Peyer's patch (tissue), 4 donors: ENCODE measurements at regions not wholly inside any gene's neighbourhood (a gene's known extent, or its start where the extent isn't known, plus 50 kb on each side); places are given as distances from the start of the nearest gene placed in this dataset.

ENCODE experiments used
- DNase-seq, 3 donors: peaks; one replicate each; pipeline ENCODE4 v3.0.0-alpha.2; 2017 to 2019
- H3K27ac ChIP-seq, 4 donors: fragments of 200-600 bp; sonication (generic); one replicate each; pipeline ENCODE4 v1.5.1; 2016 to 2019
- H3K27me3 ChIP-seq, 2 donors: fragments of 200-600 bp; sonication (generic); one replicate each; pipeline ENCODE4 v1.5.1; 2019
- H3K36me3 ChIP-seq, 3 donors: fragments of 200-600 bp; sonication (generic); one replicate each; pipeline ENCODE4 v1.5.1; 2016 to 2019
- H3K4me1 ChIP-seq, 4 donors: fragments of 200-600 bp; sonication (generic); one replicate each; pipeline ENCODE4 v1.5.1; 2016 to 2019
- H3K4me3 ChIP-seq, 4 donors: fragments of 200-600 bp; sonication (generic); 1 replicate in 3 of 4; 2 replicates in 1 of 4; pipeline ENCODE4 v1.5.1; 2016 to 2019; ENCODE audit warnings: mild to moderate bottlenecking in 1 of 4
- H3K9me3 ChIP-seq, 4 donors: fragments of 200-600 bp; sonication (generic); one replicate each; pipeline ENCODE4 v1.5.1; 2016 to 2019; ENCODE audit warnings: mild to moderate bottlenecking in 1 of 4
- POLR2A ChIP-seq, 2 donors: fragments of 450-650 bp; IDR thresholded peaks; one replicate each; pipeline ENCODE4 v1.5.1; 2017; ENCODE audit warnings: antibody characterized with exemption in 2 of 2, mild to moderate bottlenecking in 2 of 2, moderate library complexity in 2 of 2
- TF ChIP-seq, protein P1 (sequence below), 6 experiments: fragments of 450-650 bp in 4 of 6; fragments of 200-600 bp in 2 of 6; sonication (generic) in 1 of 6; IDR thresholded peaks; one replicate each; pipeline ENCODE4 v1.5.1; 2017 to 2019; ENCODE audit warnings: antibody characterized with exemption in 6 of 6, mild to moderate bottlenecking in 3 of 6, moderate library complexity in 1 of 6

DNA sequence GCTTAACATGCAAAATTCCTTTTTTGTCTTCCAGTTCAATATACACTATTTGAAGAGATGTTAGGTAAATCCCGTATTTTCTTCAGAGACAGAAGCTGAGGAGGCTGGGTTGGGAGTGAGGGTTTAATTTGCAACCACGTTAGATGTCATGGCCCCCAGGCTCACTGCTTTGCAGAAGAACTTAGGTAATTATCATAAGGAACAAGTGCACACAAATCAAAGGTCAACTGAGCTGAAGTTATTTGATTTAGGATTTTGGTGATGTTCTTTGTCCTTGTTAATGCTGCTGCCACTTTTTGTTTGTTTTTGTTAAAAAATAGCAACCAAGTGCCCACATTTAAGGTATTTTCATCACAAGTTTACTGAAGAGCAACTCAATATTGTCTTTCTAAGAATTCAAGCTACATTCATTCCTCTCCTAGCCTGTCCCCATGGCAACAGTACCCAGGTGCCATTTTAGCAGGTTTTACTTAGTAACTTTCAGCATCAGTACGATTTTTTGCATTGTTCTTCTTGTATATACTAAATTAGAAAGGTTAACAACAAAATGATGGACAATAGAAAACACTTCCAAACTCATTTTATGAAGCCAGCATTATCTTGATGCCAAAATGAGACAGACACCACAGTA lies 62.9 kb upstream of the NDUFV2 start:
- Histone ChIP-seq H3K27me3 (no peaks in the 10 kb centered on the region), H3K27ac (no peak overlapping the region), H3K36me3 (no peaks in the 10 kb centered on the region), H3K9me3 (no peaks in the 10 kb centered on the region), H3K4me1 (no peaks in the 10 kb centered on the region), H3K4me3 (no peak overlapping the region)
- TF ChIP-seq POLR2A (IDR thresholded peaks at IDR 0.05), result no peak
- TF ChIP-seq, protein P1, sequence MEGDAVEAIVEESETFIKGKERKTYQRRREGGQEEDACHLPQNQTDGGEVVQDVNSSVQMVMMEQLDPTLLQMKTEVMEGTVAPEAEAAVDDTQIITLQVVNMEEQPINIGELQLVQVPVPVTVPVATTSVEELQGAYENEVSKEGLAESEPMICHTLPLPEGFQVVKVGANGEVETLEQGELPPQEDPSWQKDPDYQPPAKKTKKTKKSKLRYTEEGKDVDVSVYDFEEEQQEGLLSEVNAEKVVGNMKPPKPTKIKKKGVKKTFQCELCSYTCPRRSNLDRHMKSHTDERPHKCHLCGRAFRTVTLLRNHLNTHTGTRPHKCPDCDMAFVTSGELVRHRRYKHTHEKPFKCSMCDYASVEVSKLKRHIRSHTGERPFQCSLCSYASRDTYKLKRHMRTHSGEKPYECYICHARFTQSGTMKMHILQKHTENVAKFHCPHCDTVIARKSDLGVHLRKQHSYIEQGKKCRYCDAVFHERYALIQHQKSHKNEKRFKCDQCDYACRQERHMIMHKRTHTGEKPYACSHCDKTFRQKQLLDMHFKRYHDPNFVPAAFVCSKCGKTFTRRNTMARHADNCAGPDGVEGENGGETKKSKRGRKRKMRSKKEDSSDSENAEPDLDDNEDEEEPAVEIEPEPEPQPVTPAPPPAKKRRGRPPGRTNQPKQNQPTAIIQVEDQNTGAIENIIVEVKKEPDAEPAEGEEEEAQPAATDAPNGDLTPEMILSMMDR (IDR thresholded peaks at IDR 0.05), result no peak
- no peak for DNase-seq

DNA sequence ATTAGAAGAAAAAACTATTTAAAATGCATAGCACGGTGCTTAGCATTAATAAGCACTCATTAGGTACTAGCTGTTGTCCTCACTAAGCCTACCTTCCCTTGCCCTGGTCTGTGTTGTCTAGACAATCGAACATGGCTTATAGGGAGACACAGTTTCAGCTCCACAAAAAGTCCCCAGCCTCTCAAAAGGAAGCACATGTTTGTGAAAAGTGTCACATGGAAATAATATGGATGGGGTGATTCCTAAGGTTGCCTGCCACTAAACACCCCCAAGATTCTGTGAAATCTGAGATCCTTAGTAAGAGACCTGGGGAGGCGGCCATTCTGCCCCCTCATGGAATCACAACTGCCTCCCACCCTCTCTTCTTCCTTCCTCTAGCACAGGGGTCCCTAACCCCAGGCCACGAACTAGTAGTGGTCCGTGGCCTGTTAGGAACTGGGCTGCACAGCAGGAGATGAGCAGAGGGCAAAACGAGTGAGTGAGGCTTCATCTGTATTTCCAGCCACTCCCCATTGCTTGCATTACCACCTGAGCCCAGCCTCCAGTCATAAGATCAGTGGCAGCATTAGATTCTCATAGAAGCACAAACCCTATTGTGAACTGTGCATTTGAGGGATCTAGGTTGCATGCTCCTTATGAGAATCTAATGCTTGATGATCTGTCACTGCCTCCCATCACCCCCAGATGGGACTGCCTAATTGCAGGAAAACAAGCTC lies 59.6 kb upstream of the NDUFV2 start:
- DNase-seq, result no peak
- no peaks in the 10 kb centered on the region for H3K36me3 ChIP-seq
- H3K27me3 ChIP-seq, result no peaks in the 10 kb centered on the region
- H3K4me3 ChIP-seq, result no peak overlapping the region
- H3K27ac ChIP-seq, result no peak overlapping the region
- H3K9me3 ChIP-seq, result no peaks in the 10 kb centered on the region
- no peak for TF ChIP-seq POLR2A (IDR thresholded peaks at IDR 0.05)
- TF ChIP-seq, protein P1 (IDR thresholded peaks at IDR 0.05), result no peak
- H3K4me1 ChIP-seq, result no peaks in the 10 kb centered on the region

DNA sequence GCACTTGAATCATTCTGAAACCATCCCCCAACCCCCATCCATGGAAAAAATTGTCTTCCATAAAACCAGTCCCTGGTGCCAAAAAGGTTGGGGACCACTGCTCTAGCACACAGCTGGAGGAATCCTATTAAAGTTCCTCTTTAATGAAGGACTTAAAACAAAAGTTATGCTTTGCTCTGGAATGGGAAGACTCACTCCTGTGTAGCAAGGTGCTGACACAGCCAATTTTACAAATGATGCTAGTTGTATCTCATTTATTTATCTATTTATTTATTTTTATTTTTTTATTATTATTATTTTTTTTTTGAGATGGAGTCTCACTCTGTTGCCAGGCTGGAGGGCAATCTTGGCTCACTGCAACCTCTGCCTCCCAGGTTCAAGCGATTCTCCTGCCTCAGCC lies 58.9 kb upstream of the NDUFV2 start:
- no peak overlapping the region for H3K4me3 ChIP-seq
- no peaks in the 10 kb centered on the region for H3K9me3 ChIP-seq
- TF ChIP-seq, protein P1 (IDR thresholded peaks at IDR 0.05), result no peak
- no peak for TF ChIP-seq POLR2A (IDR thresholded peaks at IDR 0.05)

DNA sequence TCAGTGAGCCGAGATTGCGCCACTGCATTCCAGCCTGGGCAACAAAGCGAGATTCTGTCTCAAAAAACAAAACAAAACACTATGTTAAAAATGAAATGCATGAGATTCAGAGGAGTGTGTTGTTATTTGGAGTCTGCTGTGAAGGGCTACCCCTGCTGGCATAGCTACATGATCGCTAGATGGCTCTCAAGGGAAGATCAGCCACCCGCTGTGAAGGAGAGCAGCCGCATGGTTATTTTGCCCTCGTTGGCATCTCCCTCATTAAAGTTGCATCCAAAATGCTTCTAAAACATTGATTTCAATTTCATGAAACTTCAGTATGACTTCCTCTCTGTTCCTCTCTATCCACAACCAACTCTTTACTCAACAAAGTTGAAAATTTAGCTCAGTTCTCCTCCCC lies 54.8 kb upstream of the NDUFV2 start:
- H3K36me3 ChIP-seq, result no peaks in the 10 kb centered on the region
- DNase-seq, result no peak
- H3K9me3 ChIP-seq, result peaks cover 0 to 8% (median 0%) of the 10 kb centered on the region in 4 donors
- no peaks in the 10 kb centered on the region for H3K27me3 ChIP-seq
- no peak overlapping the region for H3K4me3 ChIP-seq
- TF ChIP-seq, protein P1 (IDR thresholded peaks at IDR 0.05), result no peak
- TF ChIP-seq POLR2A (IDR thresholded peaks at IDR 0.05), result no peak
- H3K27ac ChIP-seq, result no peak overlapping the region
- no peaks in the 10 kb centered on the region for H3K4me1 ChIP-seq

More for the DNA sequence above, 58.9 kb upstream of the NDUFV2 start:
- H3K36me3 ChIP-seq, result no peaks in the 10 kb centered on the region
- no peaks in the 10 kb centered on the region for H3K4me1 ChIP-seq
- H3K27me3 ChIP-seq, result no peaks in the 10 kb centered on the region
- H3K27ac ChIP-seq, result no peak overlapping the region
- DNase-seq, result no peak

DNA sequence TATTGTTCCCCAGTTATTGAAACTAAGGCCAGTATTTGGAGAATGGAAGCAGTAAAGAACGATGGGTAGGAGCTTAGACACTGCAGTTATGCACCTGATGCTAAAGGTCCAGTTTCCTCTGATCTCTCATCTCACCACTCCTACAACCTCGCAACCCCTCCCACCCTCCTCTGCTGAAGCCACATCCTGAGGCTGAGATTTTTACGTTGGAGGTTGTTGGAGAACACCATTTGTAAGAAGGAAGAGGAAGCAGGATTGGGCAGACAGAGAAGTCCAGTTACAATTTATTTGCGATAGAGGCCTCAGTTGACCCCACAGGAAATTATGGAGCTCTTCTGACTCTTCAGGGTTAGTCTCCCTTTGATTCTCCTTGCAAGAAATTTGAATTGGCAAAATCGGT lies 54.3 kb upstream of the NDUFV2 start:
- no peak overlapping the region for H3K4me3 ChIP-seq
- no peaks in the 10 kb centered on the region for H3K4me1 ChIP-seq
- DNase-seq, result no peak
- H3K27me3 ChIP-seq, result no peaks in the 10 kb centered on the region
- H3K9me3 ChIP-seq, result peaks cover 0 to 8% (median 0%) of the 10 kb centered on the region in 4 donors
- TF ChIP-seq, protein P1 (IDR thresholded peaks at IDR 0.05), result no peak
- no peak for TF ChIP-seq POLR2A (IDR thresholded peaks at IDR 0.05)
- H3K36me3 ChIP-seq, result no peaks in the 10 kb centered on the region
- H3K27ac ChIP-seq, result peak overlapping the region in 1 of 4 donors; percentile 16
